Germinal center (tissue), 1 donor: ENCODE measurements at regions not wholly inside any gene's neighbourhood (a gene's known extent, or its start where the extent isn't known, plus 50 kb on each side); places are given as distances from the start of the nearest gene placed in this dataset.

Experiments
- DNase-seq: peaks from one replicate; pipeline ENCODE4 v3.0.0; 2012; ENCODE audit warnings: mixed read lengths, low spot score

GRCh38 chr10:110398419-110399105 is 93.8 kb upstream of the SMNDC1 start:
- no peak for DNase-seq

- DNase-seq = no peak
Measured at GRCh38 chr10:110399106-110399964, 94.6 kb upstream of the SMNDC1 start.

- DNase-seq = no peak
Measured at GRCh38 chr10:110399965-110400933, 95.5 kb upstream of the SMNDC1 start.

- no peak for DNase-seq
Measured at GRCh38 chr10:110401401-110402076, 96.2 kb upstream of the DUSP5 start.

GRCh38 chr10:110402077-110402416 is 95.7 kb upstream of the DUSP5 start:
- DNase-seq = no peak

GRCh38 chr10:110403593-110403992 is 94.1 kb upstream of the DUSP5 start:
- no peak for DNase-seq

- DNase-seq = no peak
Measured at GRCh38 chr10:110404413-110404812, 93.3 kb upstream of the DUSP5 start.

GRCh38 chr10:110404825-110405224 is 92.9 kb upstream of the DUSP5 start:
- no peak for DNase-seq

GRCh38 chr10:110405380-110405779 is 92.3 kb upstream of the DUSP5 start:
- no peak for DNase-seq

- DNase-seq = no peak
Measured at GRCh38 chr10:110407301-110408170, 90.2 kb upstream of the DUSP5 start.

- no peak for DNase-seq
Measured at GRCh38 chr10:110408203-110408871, 89.4 kb upstream of the DUSP5 start.

GRCh38 chr10:110408943-110409342 is 88.8 kb upstream of the DUSP5 start:
- DNase-seq = no peak

- no peak for DNase-seq
Measured at GRCh38 chr10:110409488-110409887, 88.2 kb upstream of the DUSP5 start.

- DNase-seq = peak; percentile 57
Measured at GRCh38 chr10:110409926-110410325, 87.8 kb upstream of the DUSP5 start.

- no peak for DNase-seq
Measured at GRCh38 chr10:110410329-110411046, 87.2 kb upstream of the DUSP5 start.

- DNase-seq = no peak
Measured at GRCh38 chr10:110411047-110411410, 86.7 kb upstream of the DUSP5 start.

- DNase-seq = no peak
Measured at GRCh38 chr10:110413049-110413783, 84.5 kb upstream of the DUSP5 start.

- DNase-seq = no peak
Measured at GRCh38 chr10:110413903-110414547, 83.7 kb upstream of the DUSP5 start.
